ENCODE measurements at regions not wholly inside any gene's neighbourhood (a gene's known extent, or its start where the extent isn't known, plus 50 kb on each side); places are given as distances from the start of the nearest gene placed in this dataset.

GRCh38 chr14:21880918-21881317, 207.3 kb upstream of the OR4E1 start:
- no peak overlapping the region for H3K4me3 ChIP-seq (ENCODE audit: low read depth, low read length)
- DNase-seq (ENCODE audit: low read depth), result peak; percentile 23
- no peak for TF ChIP-seq CTCF (conservative IDR thresholded peaks at IDR 0.05; ENCODE audit: low read depth, low read length)

GRCh38 chr14:21875791-21876190, 202.2 kb upstream of the OR4E1 start:
- no peak overlapping the region for H3K4me3 ChIP-seq (ENCODE audit: low read depth, low read length)
- no peak for DNase-seq (ENCODE audit: low read depth)
- TF ChIP-seq CTCF (conservative IDR thresholded peaks at IDR 0.05; ENCODE audit: low read depth, low read length), result no peak

GRCh38 chr14:21874946-21875345, 201.3 kb upstream of the OR4E1 start:
- TF ChIP-seq CTCF (conservative IDR thresholded peaks at IDR 0.05; ENCODE audit: low read depth, low read length), result no peak
- DNase-seq (ENCODE audit: low read depth), result no peak
- no peak overlapping the region for H3K4me3 ChIP-seq (ENCODE audit: low read depth, low read length)

GRCh38 chr14:21874167-21874566, 200.5 kb upstream of the OR4E1 start:
- TF ChIP-seq CTCF (conservative IDR thresholded peaks at IDR 0.05; ENCODE audit: low read depth, low read length), result no peak

GRCh38 chr14:21868442-21869046, 194.9 kb upstream of the OR4E1 start:
- no peak overlapping the region for H3K4me3 ChIP-seq (ENCODE audit: low read depth, low read length)
- TF ChIP-seq CTCF (conservative IDR thresholded peaks at IDR 0.05; ENCODE audit: low read depth, low read length), result peak; percentile 85
- DNase-seq (ENCODE audit: low read depth), result peak; percentile 71

More at GRCh38 chr14:21874167-21874566, 200.5 kb upstream of the OR4E1 start:
- no peak for DNase-seq (ENCODE audit: low read depth)
- H3K4me3 ChIP-seq (ENCODE audit: low read depth, low read length), result no peak overlapping the region

GRCh38 chr14:21867541-21867940, 193.9 kb upstream of the OR4E1 start:
- peak; percentile 60 for DNase-seq (ENCODE audit: low read depth)
- no peak overlapping the region for H3K4me3 ChIP-seq (ENCODE audit: low read depth, low read length)
- TF ChIP-seq CTCF (conservative IDR thresholded peaks at IDR 0.05; ENCODE audit: low read depth, low read length), result no peak

- no peak for TF ChIP-seq CTCF (conservative IDR thresholded peaks at IDR 0.05; ENCODE audit: low read depth, low read length)
- DNase-seq (ENCODE audit: low read depth), result no peak
- H3K4me3 ChIP-seq (ENCODE audit: low read depth, low read length), result no peak overlapping the region
Measured at GRCh38 chr14:21866479-21866878, 192.9 kb upstream of the OR4E1 start.

Measured in choroid plexus epithelial cell (primary cell).